Left ventricle myocardium inferior (tissue), 1 donor: ENCODE measurements at regions not wholly inside any gene's neighbourhood (a gene's known extent, or its start where the extent isn't known, plus 50 kb on each side); places are given as distances from the start of the nearest gene placed in this dataset.

Experiments used
- DNase-seq: peaks from one replicate; pipeline ENCODE4 v3.0.0-alpha.2; 2020
- H3K27ac ChIP-seq: fragments of 200-600 bp; replicated peaks from 2 replicates; pipeline ENCODE4 v1.8.0; 2021
- H3K27me3 ChIP-seq: fragments of 200-600 bp; 2 replicates; pipeline ENCODE4 v1.8.0; 2021; ENCODE audit warnings: low read depth
- H3K36me3 ChIP-seq: fragments of 200-600 bp; 2 replicates; pipeline ENCODE4 v1.8.0; 2021
- H3K4me1 ChIP-seq: fragments of 200-600 bp; 2 replicates; pipeline ENCODE4 v1.8.0; 2021
- H3K4me3 ChIP-seq: fragments of 200-600 bp; 2 replicates; pipeline ENCODE4 v1.8.0; 2021; ENCODE audit warnings: mild to moderate bottlenecking, moderate library complexity
- H3K9me3 ChIP-seq: fragments of 200-600 bp; replicated peaks from 2 replicates; pipeline ENCODE4 v1.8.0; 2021
- CTCF ChIP-seq: fragments of 200-600 bp; IDR thresholded peaks from 2 replicates; pipeline ENCODE4 v1.8.0; 2021; ENCODE audit warnings: antibody characterized with exemption, mild to moderate bottlenecking, borderline replicate concordance
- intact Hi-C: fragments of 100-400 bp; cut with micrococcal nuclease; formaldehyde crosslinking; loops from one replicate; pipeline ENCODE4 v1.11.0; 2022
- donor health status: DM: no; HTN: yes; CAD: no; lungs with severe emphysema.

GRCh38 chr7:130912082-130912861 lies 178.3 kb upstream of the KLF14 start:
- Histone ChIP-seq H3K4me1 (peaks cover 88% of the 10 kb centered on the region), H3K36me3 (no peaks in the 10 kb centered on the region), H3K27me3 (no peaks in the 10 kb centered on the region), H3K9me3 (no peaks in the 10 kb centered on the region), H3K4me3 (peak overlapping the region; percentile 65), H3K27ac (peak overlapping the region; percentile 92)
- TF ChIP-seq CTCF = no peak
- intact Hi-C loops = no loop called here
- no peak for DNase-seq

- no peaks in the 10 kb centered on the region for H3K27me3 ChIP-seq
- H3K4me3 ChIP-seq = peak overlapping the region; percentile 65
- H3K36me3 ChIP-seq = no peaks in the 10 kb centered on the region
- H3K27ac ChIP-seq = peak overlapping the region; percentile 92
- peaks cover 91% of the 10 kb centered on the region for H3K4me1 ChIP-seq
- peak; percentile 49 for DNase-seq
- intact Hi-C loops = no loop called here
- TF ChIP-seq CTCF = no peak
- H3K9me3 ChIP-seq = no peaks in the 10 kb centered on the region
Measured at GRCh38 chr7:130912862-130913638, 179.0 kb upstream of the KLF14 start.

GRCh38 chr7:130913639-130914553 lies 179.9 kb upstream of the KLF14 start:
- no peaks in the 10 kb centered on the region for H3K27me3 ChIP-seq
- H3K27ac ChIP-seq = peak overlapping the region; percentile 92
- H3K4me1 ChIP-seq = peaks cover 96% of the 10 kb centered on the region
- TF ChIP-seq CTCF = no peak
- no peak for DNase-seq
- no peaks in the 10 kb centered on the region for H3K9me3 ChIP-seq
- peak overlapping the region; percentile 65 for H3K4me3 ChIP-seq
- intact Hi-C loops = no loop called here
- H3K36me3 ChIP-seq = no peaks in the 10 kb centered on the region

GRCh38 chr7:130914554-130915294 lies 180.7 kb upstream of the KLF14 start:
- Histone ChIP-seq H3K4me3 (no peak overlapping the region), H3K27ac (peak overlapping the region; percentile 92), H3K9me3 (no peaks in the 10 kb centered on the region), H3K36me3 (no peaks in the 10 kb centered on the region), H3K27me3 (no peaks in the 10 kb centered on the region), H3K4me1 (peaks cover 100% of the 10 kb centered on the region)
- no peak for TF ChIP-seq CTCF
- intact Hi-C loops = no loop called here
- DNase-seq = no peak

- no peaks in the 10 kb centered on the region for H3K27me3 ChIP-seq
- intact Hi-C loops = no loop called here
- DNase-seq = no peak
- no peak overlapping the region for H3K4me3 ChIP-seq
- H3K4me1 ChIP-seq = peaks cover 100% of the 10 kb centered on the region
- H3K27ac ChIP-seq = peak overlapping the region; percentile 92
- H3K9me3 ChIP-seq = no peaks in the 10 kb centered on the region
- TF ChIP-seq CTCF = no peak
- H3K36me3 ChIP-seq = no peaks in the 10 kb centered on the region
Measured at GRCh38 chr7:130917669-130918128, 183.7 kb upstream of the KLF14 start.
